ENCODE measurements at regions not wholly inside any gene's neighbourhood (a gene's known extent, or its start where the extent isn't known, plus 50 kb on each side); places are given as distances from the start of the nearest gene placed in this dataset.

GRCh38 chr6:131378874-131379273 is 194.2 kb upstream of the ARG1 start:
- Histone ChIP-seq H4K20me1 (ENCODE audit: control insufficient read depth, extremely low read depth, insufficient read depth, low read length) (no peaks in the 10 kb centered on the region), H3K27ac (ENCODE audit: control insufficient read depth, insufficient read depth, low read length) (no peak overlapping the region), H3K9me1 (ENCODE audit: control insufficient read depth, extremely low read depth, insufficient read depth, low read length) (no peaks in the 10 kb centered on the region), H2AFZ (ENCODE audit: control insufficient read depth, low read length) (no peak overlapping the region), H3K4me3 (ENCODE audit: control insufficient read depth in 2 of 3, extremely low read depth in 1 of 3, insufficient read depth in 2 of 3, low read depth in 1 of 3, low read length in 3 of 3) (no peak overlapping the region), H3K9me3 (ENCODE audit: control insufficient read depth, low read depth, low read length) (no peaks in the 10 kb centered on the region), H3K36me3 (ENCODE audit: control insufficient read depth in 2 of 2, extremely low read depth in 1 of 2, insufficient read depth in 2 of 2, low read length in 2 of 2) (no peaks in the 10 kb centered on the region), H3K9ac (ENCODE audit: control insufficient read depth, extremely low read depth, insufficient read depth, low read length) (no peak overlapping the region), H3K27me3 (ENCODE audit: control insufficient read depth, extremely low read depth, insufficient read depth, low read length) (no peaks in the 10 kb centered on the region), H3K4me2 (ENCODE audit: control insufficient read depth, extremely low read depth, insufficient read depth, low read depth, low read length) (no peak overlapping the region), H3K4me1 (ENCODE audit: control insufficient read depth, extremely low read depth, insufficient read depth, low read length) (no peaks in the 10 kb centered on the region), H3K79me2 (ENCODE audit: control insufficient read depth, insufficient read depth, low read length) (no peaks in the 10 kb centered on the region)
- no peak for DNase-seq (ENCODE audit: low read depth, low spot score)
- TF ChIP-seq EZH2 (IDR thresholded peaks at IDR 0.05; ENCODE audit: low read length) (no peak), CTCF (optimal IDR thresholded peaks at IDR 0.05 in 1 of 3, IDR thresholded peaks at IDR 0.05 in 1 of 3, conservative IDR thresholded peaks at IDR 0.05 in 1 of 3; ENCODE audit: extremely low read depth in 1 of 3, insufficient read depth in 2 of 3, low read length in 3 of 3) (no peak)
- dilution Hi-C loops (cut with MboI; ENCODE audit: extremely low pct_ligation_motif_present, low sequenced_read_pairs) = no loop called here
- FAIRE-seq = no peak

- TF ChIP-seq EZH2 (IDR thresholded peaks at IDR 0.05; ENCODE audit: low read length) = no peak
- no peak for TF ChIP-seq CTCF (optimal IDR thresholded peaks at IDR 0.05 in 1 of 3, IDR thresholded peaks at IDR 0.05 in 1 of 3, conservative IDR thresholded peaks at IDR 0.05 in 1 of 3; ENCODE audit: extremely low read depth in 1 of 3, insufficient read depth in 2 of 3, low read length in 3 of 3)
- H3K9ac ChIP-seq (ENCODE audit: control insufficient read depth, extremely low read depth, insufficient read depth, low read length) = no peak overlapping the region
- no peak overlapping the region for H2AFZ ChIP-seq (ENCODE audit: control insufficient read depth, low read length)
- peaks cover under 1% of the 10 kb centered on the region for H3K27me3 ChIP-seq (ENCODE audit: control insufficient read depth, extremely low read depth, insufficient read depth, low read length)
- H3K9me3 ChIP-seq (ENCODE audit: control insufficient read depth, low read depth, low read length) = no peaks in the 10 kb centered on the region
- no peaks in the 10 kb centered on the region for H3K79me2 ChIP-seq (ENCODE audit: control insufficient read depth, insufficient read depth, low read length)
- no peak overlapping the region for H3K27ac ChIP-seq (ENCODE audit: control insufficient read depth, insufficient read depth, low read length)
- no peaks in the 10 kb centered on the region for H4K20me1 ChIP-seq (ENCODE audit: control insufficient read depth, extremely low read depth, insufficient read depth, low read length)
- no peaks in the 10 kb centered on the region for H3K4me1 ChIP-seq (ENCODE audit: control insufficient read depth, extremely low read depth, insufficient read depth, low read length)
- no peak overlapping the region for H3K4me2 ChIP-seq (ENCODE audit: control insufficient read depth, extremely low read depth, insufficient read depth, low read depth, low read length)
- DNase-seq (ENCODE audit: low read depth, low spot score) (no peak), FAIRE-seq (no peak)
- no peaks in the 10 kb centered on the region for H3K9me1 ChIP-seq (ENCODE audit: control insufficient read depth, extremely low read depth, insufficient read depth, low read length)
- H3K36me3 ChIP-seq (ENCODE audit: control insufficient read depth in 2 of 2, extremely low read depth in 1 of 2, insufficient read depth in 2 of 2, low read length in 2 of 2) = no peaks in the 10 kb centered on the region
- dilution Hi-C loops (cut with MboI; ENCODE audit: extremely low pct_ligation_motif_present, low sequenced_read_pairs) = no loop called here
- H3K4me3 ChIP-seq (ENCODE audit: control insufficient read depth in 2 of 3, extremely low read depth in 1 of 3, insufficient read depth in 2 of 3, low read depth in 1 of 3, low read length in 3 of 3) = no peak overlapping the region
These were observed 193.1 kb upstream of the ARG1 start for GRCh38 chr6:131379948-131380347.
